ENCODE measurements at regions not wholly inside any gene's neighbourhood (a gene's known extent, or its start where the extent isn't known, plus 50 kb on each side); places are given as distances from the start of the nearest gene placed in this dataset.

- DNase-seq (no peak), ATAC-seq (no peak)
- intact Hi-C loops (cut with DNase I, micrococcal nuclease), result no loop called here
- no peaks in the 10 kb centered on the region for H3K9me3 ChIP-seq
- H3K4me1 ChIP-seq (ENCODE audit: low read depth), result no peaks in the 10 kb centered on the region
- H3K36me3 ChIP-seq (ENCODE audit: low read depth), result no peaks in the 10 kb centered on the region
- no peak for TF ChIP-seq CTCF (IDR thresholded peaks at IDR 0.05)
- no peak overlapping the region for H3K4me3 ChIP-seq
Observed at GRCh38 chr16:73210686-73211085, 162.8 kb upstream of the ZFHX3 start.

DNA sequence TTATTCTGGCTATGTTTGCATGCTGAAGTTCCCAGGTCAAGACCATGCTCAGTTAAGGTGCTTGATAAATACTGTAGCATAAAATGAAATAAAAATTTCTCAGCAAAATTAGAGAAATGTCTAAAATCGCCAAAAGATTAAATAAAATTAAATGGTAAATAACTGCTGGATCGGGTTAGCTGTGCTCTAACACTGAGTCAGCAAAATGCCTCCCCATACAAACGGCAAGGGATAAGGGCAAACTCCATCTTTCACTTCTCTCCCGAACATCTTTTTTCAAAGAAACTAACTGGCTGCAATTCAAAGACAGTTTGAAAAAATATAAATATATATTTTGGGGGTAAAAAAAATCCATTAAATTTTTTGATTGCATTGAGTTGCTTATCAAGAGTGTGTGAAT, 162.2 kb upstream of the ZFHX3 start:
- no peak for TF ChIP-seq CTCF (IDR thresholded peaks at IDR 0.05)
- Histone ChIP-seq H3K9me3 (no peaks in the 10 kb centered on the region), H3K4me1 (ENCODE audit: low read depth) (no peaks in the 10 kb centered on the region), H3K4me3 (no peak overlapping the region), H3K36me3 (ENCODE audit: low read depth) (no peaks in the 10 kb centered on the region)
- no peak for ATAC-seq
- intact Hi-C loops (cut with DNase I, micrococcal nuclease), result no loop called here
- DNase-seq, result no peak

GRCh38 chr16:73209190-73209589, 161.3 kb upstream of the ZFHX3 start:
- DNase-seq (no peak), ATAC-seq (no peak)
- intact Hi-C loops (cut with DNase I, micrococcal nuclease), result no loop called here
- Histone ChIP-seq H3K36me3 (ENCODE audit: low read depth) (no peaks in the 10 kb centered on the region), H3K9me3 (no peaks in the 10 kb centered on the region), H3K4me3 (no peak overlapping the region), H3K4me1 (ENCODE audit: low read depth) (peaks cover 3% of the 10 kb centered on the region)
- no peak for TF ChIP-seq CTCF (IDR thresholded peaks at IDR 0.05)

GRCh38 chr16:73206151-73206707, 158.3 kb upstream of the ZFHX3 start:
- H3K4me1 ChIP-seq (ENCODE audit: low read depth), result peaks cover 20% of the 10 kb centered on the region
- intact Hi-C loops (cut with DNase I, micrococcal nuclease), result no loop called here
- ATAC-seq (no peak), DNase-seq (no peak)
- TF ChIP-seq CTCF (IDR thresholded peaks at IDR 0.05), result no peak
- no peaks in the 10 kb centered on the region for H3K36me3 ChIP-seq (ENCODE audit: low read depth)
- H3K9me3 ChIP-seq, result no peaks in the 10 kb centered on the region
- no peak overlapping the region for H3K4me3 ChIP-seq

DNA sequence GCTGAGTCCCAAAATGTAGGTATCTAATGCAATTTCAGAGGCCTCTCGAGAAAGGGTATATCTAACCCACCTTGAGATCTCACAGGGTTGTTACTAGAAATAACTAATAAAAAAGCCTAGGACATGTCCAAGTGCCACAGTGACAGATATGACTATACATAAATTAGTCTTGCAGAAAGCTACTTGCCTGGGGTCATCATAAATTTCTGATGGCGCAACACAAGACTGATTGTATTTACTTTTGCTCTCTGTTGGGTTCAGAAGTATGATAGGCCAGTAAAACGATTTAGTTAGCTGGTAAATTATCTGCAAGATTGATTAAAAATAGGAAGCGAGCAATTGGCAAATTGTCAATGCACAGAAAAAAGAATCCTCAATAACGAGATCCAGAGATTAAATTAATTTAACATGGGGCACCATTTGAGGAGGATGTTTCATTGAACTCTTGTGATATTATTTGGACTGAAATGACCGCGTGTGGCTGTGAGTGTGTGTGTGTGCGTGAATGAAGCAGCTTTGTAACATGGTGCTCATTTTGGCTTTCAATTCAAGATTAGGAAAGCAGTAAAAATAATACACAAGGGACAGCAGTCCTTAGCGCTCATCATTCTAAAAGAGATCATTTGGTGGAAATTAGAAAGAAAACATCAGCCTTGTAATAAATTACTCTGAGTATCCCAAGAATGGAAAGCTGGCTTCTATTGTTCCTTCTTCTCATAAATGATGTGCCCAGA, 157.4 kb upstream of the ZFHX3 start:
- no peaks in the 10 kb centered on the region for H3K36me3 ChIP-seq (ENCODE audit: low read depth)
- no peaks in the 10 kb centered on the region for H3K9me3 ChIP-seq
- peak; percentile 60 for ATAC-seq
- H3K4me1 ChIP-seq (ENCODE audit: low read depth), result peaks cover 20% of the 10 kb centered on the region
- intact Hi-C loops (cut with DNase I, micrococcal nuclease), result no loop called here
- H3K4me3 ChIP-seq, result no peak overlapping the region
- peak in 1 of 3 donors; percentile 23 for DNase-seq
- TF ChIP-seq CTCF (IDR thresholded peaks at IDR 0.05), result no peak
